ENCODE measurements at regions not wholly inside any gene's neighbourhood (a gene's known extent, or its start where the extent isn't known, plus 50 kb on each side); places are given as distances from the start of the nearest gene placed in this dataset.

DNA sequence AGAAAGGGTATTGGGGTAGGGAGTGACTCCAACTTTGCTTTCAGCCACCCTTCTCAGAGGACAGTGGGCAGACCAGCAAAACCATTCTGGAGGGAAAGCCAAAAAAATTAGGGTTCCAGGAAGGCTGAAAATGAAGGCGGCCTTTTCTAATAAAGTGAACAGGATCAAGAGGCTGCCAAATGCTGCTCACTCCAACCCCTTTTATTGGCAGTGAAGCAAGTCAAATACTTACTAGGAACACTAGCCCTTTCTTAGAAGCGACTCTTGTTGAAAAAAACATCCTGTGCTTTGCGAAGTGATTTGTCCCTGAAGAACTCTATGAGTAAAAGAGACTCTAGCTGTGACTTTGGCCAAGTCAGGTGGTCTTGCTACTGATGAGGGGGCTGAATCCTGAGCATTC, 83.6 kb upstream of the CYP1B1 start:
- peaks cover 15% of the 10 kb centered on the region in 2 experiments for H3K4me1 Mint-ChIP-seq
- Histone ChIP-seq H3K27ac (ENCODE audit: insufficient read length, low read depth, low read length) (no peak overlapping the region), H3K23me2 (ENCODE audit: insufficient read length, low read depth, low read length, poor library complexity, severe bottlenecking) (no peaks in the 10 kb centered on the region), H3K79me1 (ENCODE audit: insufficient read depth, low read depth, low read length, poor library complexity, severe bottlenecking) (no peaks in the 10 kb centered on the region), H2BK15ac (ENCODE audit: low read depth, low read length) (no peak overlapping the region), H3K4me1 (ENCODE audit: insufficient read depth, low read length) (peaks cover 7% of the 10 kb centered on the region; the same call in 1 of the 2 replicates), H4K20me1 (ENCODE audit: control insufficient read depth, insufficient read depth, insufficient read length) (no peaks in the 10 kb centered on the region), H2BK5ac (ENCODE audit: insufficient read length, low read length) (no peak overlapping the region), H3K18ac (ENCODE audit: insufficient read length, low read depth, low read length) (no peak overlapping the region), H2AK5ac (ENCODE audit: insufficient read length, low read length) (no peak overlapping the region), H3K4ac (ENCODE audit: low read depth, low read length) (no peak overlapping the region), H4K5ac (ENCODE audit: insufficient read length, low read depth, low read length) (no peak overlapping the region), H2BK12ac (ENCODE audit: insufficient read length, low read depth, low read length) (no peak overlapping the region), H3K9ac (ENCODE audit: extremely low read depth, insufficient read length, low read length) (no peak overlapping the region), H4K8ac (replicated peaks; ENCODE audit: insufficient read length, low read depth, low read length) (no peak overlapping the region), H3K14ac (ENCODE audit: insufficient read depth, low read length) (no peak overlapping the region), H3K4me2 (ENCODE audit: insufficient read depth, insufficient read length, low read length) (no peak overlapping the region), H2BK20ac (ENCODE audit: low read depth, low read length, poor library complexity, severe bottlenecking) (no peak overlapping the region), H3T11ph (ENCODE audit: low read length) (no peak overlapping the region), H3K27me3 (ENCODE audit: insufficient read depth, low read length) (no peaks in the 10 kb centered on the region; the same call in 1 of the 2 replicates), H4K91ac (ENCODE audit: insufficient read length, low read depth, low read length) (no peak overlapping the region), H2AFZ (ENCODE audit: low read length) (no peak overlapping the region), H3K79me2 (ENCODE audit: insufficient read depth, low read length) (no peaks in the 10 kb centered on the region), H3K56ac (ENCODE audit: insufficient read length, low read depth, low read length) (no peak overlapping the region), H2BK120ac (ENCODE audit: low read depth, low read length, poor library complexity, severe bottlenecking) (no peak overlapping the region), H3K23ac (ENCODE audit: insufficient read length, low read depth, low read length) (no peak overlapping the region), H3K9me3 (ENCODE audit: control insufficient read depth, low read depth, low read length) (no peaks in the 10 kb centered on the region)
- H3K36me3 Mint-ChIP-seq (ENCODE audit: insufficient read depth in 1 of 3, low read depth in 3 of 3): no peaks in the 10 kb centered on the region
- no peak overlapping the region for H3K4me3 Mint-ChIP-seq
- DNase-seq: no peak
- H3K9me3 Mint-ChIP-seq: no peaks in the 10 kb centered on the region
- no CpG with 5 or more reads among the region's 3 CpGs for WGBS (ENCODE audit: extremely low coverage, insufficient read length, low lambda C conversion rate)
- no peak overlapping the region for H3K27ac Mint-ChIP-seq
- TF ChIP-seq, protein P1, sequence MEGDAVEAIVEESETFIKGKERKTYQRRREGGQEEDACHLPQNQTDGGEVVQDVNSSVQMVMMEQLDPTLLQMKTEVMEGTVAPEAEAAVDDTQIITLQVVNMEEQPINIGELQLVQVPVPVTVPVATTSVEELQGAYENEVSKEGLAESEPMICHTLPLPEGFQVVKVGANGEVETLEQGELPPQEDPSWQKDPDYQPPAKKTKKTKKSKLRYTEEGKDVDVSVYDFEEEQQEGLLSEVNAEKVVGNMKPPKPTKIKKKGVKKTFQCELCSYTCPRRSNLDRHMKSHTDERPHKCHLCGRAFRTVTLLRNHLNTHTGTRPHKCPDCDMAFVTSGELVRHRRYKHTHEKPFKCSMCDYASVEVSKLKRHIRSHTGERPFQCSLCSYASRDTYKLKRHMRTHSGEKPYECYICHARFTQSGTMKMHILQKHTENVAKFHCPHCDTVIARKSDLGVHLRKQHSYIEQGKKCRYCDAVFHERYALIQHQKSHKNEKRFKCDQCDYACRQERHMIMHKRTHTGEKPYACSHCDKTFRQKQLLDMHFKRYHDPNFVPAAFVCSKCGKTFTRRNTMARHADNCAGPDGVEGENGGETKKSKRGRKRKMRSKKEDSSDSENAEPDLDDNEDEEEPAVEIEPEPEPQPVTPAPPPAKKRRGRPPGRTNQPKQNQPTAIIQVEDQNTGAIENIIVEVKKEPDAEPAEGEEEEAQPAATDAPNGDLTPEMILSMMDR (conservative IDR thresholded peaks at IDR 0.05): no peak
- peaks cover 4% of the 10 kb centered on the region for H3K27me3 Mint-ChIP-seq (ENCODE audit: low read depth)
